Fibroblast of the aortic adventitia (primary cell): ENCODE measurements at regions not wholly inside any gene's neighbourhood (a gene's known extent, or its start where the extent isn't known, plus 50 kb on each side); places are given as distances from the start of the nearest gene placed in this dataset.

ENCODE experiments used
- DNase-seq: peaks from one replicate; pipeline ENCODE4 v3.0.0-alpha.2; 2010; ENCODE audit warnings: low read depth
- H3K4me3 ChIP-seq: 2 replicates; pipeline ENCODE4 v1.5.1; 2011; ENCODE audit warnings: low read depth, mild to moderate bottlenecking, control low read depth, low read length, moderate library complexity
- TF ChIP-seq, protein P1 (sequence below): IDR thresholded peaks from 2 replicates; pipeline ENCODE4 v1.5.1; 2011; ENCODE audit warnings: mild to moderate bottlenecking, low read length, control low read depth, inconsistent platforms; ENCODE audit not compliant: insufficient read depth

DNA sequence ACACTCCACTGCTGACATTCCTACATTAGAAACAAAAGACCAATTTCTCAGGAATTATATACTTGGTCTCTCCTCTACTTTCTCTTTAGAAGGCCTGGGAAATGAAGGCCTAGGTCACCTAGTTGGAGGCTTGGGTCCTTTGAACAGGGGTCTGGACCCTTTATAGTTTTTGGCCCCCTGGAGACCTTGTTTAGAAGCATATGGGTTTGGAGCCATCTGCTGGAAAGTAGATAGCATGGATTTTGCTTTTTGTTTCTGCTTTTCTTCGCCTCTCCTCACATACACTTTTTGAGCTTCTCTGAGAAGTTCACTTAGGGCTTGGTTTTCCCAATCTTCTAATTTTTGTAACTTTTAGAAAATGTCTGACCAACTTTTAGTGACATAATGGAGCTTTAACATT lies 67.1 kb upstream of the CDK20 start:
- peak; percentile 53 for DNase-seq
- H3K4me3 ChIP-seq = no peak overlapping the region
- TF ChIP-seq, protein P1, sequence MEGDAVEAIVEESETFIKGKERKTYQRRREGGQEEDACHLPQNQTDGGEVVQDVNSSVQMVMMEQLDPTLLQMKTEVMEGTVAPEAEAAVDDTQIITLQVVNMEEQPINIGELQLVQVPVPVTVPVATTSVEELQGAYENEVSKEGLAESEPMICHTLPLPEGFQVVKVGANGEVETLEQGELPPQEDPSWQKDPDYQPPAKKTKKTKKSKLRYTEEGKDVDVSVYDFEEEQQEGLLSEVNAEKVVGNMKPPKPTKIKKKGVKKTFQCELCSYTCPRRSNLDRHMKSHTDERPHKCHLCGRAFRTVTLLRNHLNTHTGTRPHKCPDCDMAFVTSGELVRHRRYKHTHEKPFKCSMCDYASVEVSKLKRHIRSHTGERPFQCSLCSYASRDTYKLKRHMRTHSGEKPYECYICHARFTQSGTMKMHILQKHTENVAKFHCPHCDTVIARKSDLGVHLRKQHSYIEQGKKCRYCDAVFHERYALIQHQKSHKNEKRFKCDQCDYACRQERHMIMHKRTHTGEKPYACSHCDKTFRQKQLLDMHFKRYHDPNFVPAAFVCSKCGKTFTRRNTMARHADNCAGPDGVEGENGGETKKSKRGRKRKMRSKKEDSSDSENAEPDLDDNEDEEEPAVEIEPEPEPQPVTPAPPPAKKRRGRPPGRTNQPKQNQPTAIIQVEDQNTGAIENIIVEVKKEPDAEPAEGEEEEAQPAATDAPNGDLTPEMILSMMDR = peak; percentile 71

DNA sequence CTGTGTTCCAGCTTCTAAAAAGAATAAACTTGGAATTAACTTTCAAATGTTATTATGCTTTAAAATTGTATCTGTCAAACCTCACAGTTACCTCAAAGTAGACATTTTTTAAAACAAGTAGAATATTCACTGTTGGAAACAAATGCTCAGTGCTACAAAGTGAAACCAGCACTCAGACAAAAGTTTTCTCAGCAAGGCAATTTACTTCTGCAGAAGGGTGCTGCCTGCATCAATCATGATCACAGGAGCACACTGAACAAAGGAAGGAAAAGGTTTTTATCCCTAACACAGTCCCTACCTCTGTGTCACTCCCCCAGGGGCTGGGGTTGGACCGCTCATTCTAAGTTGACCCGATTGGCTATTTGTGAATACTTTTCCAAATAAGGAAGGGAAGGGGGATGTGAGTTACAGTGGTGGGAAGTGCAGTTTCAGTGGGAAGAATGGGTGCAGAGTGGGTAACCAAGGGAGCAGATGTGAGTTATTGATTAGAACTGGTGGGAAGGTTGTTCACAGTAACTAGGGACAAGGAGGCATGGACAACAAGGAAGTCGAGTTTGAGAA lies 63.0 kb upstream of the CDK20 start:
- TF ChIP-seq, protein P1 = no peak
- no peak overlapping the region for H3K4me3 ChIP-seq
- DNase-seq = no peak

DNA sequence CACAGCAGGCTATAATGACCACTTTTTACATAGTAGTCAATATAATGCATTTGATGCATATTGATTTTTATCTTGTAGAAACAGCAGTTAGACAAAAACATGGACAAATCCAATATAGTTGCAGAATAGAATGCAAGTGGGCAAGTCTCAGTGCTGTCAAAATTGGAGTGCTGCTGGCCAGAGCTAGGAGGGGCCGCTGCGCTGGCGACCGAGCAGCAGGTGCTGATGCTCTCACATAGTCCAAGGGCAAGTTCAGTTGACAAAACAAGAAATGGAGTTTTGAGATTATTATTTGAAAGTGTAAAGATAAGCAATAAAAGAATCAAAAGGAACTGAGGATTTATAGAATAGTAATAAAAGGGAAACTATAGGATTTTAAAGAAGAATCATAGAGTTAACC lies 60.6 kb upstream of the CDK20 start:
- TF ChIP-seq, protein P1 = no peak
- DNase-seq = no peak
- no peak overlapping the region for H3K4me3 ChIP-seq

DNA sequence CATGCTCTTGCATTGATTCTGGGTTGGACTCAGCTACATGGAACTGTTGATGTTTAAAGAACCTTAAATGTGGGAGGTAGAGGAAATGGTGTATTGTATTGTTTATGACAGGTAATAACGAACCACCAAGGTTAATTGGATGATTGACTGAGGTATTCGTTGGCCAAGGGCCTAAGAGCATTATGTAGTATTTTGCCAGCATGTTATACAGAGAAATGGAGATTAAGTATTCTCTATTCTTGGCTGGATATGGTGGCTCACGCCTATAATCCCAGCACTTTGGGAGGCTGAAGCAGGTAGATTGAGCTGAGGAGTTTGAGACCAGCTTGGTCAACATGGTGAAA lies 59.0 kb upstream of the CDK20 start:
- TF ChIP-seq, protein P1 = no peak
- H3K4me3 ChIP-seq = no peak overlapping the region
- no peak for DNase-seq

DNA sequence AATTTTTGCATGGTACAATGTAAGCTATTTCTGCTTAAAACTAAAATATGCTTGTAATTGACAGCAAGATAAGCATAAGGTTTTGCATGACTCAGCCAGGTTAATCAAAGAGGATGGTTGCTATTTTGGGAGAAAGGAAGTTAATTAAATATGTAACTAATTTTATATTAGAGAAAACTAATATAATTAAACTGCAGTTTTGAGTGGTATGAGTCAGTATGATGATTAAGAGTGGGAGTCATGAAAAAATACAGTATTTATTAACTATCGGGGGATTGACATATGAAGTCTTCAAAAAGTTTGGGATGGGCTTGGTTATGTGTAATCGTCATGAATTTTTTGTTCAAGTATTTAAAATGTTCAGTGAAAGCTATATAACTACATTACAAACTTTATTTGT lies 54.0 kb upstream of the CDK20 start:
- DNase-seq = no peak
- TF ChIP-seq, protein P1 = no peak

DNA sequence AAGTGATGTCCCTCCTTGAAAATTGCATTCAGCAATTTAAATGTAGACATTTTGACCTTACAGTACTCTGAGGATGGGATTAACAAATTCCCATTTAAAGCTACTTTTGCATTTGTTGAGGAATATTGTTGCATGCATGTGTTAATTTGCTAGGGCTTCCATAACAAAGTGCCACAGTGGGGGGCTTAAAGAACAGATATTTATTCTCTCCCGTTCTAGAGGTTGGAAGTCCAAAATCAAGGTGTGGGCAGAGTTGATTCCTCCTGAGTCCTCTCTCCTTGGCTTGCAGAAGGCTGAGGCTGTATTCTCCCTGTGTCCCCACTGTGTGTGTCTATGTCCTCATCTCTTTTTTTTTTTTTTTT lies 51.8 kb upstream of the CDK20 start:
- TF ChIP-seq, protein P1 = no peak
- no peak for DNase-seq
- H3K4me3 ChIP-seq = no peak overlapping the region

More for the DNA sequence above, 54.0 kb upstream of the CDK20 start:
- H3K4me3 ChIP-seq = no peak overlapping the region

DNA sequence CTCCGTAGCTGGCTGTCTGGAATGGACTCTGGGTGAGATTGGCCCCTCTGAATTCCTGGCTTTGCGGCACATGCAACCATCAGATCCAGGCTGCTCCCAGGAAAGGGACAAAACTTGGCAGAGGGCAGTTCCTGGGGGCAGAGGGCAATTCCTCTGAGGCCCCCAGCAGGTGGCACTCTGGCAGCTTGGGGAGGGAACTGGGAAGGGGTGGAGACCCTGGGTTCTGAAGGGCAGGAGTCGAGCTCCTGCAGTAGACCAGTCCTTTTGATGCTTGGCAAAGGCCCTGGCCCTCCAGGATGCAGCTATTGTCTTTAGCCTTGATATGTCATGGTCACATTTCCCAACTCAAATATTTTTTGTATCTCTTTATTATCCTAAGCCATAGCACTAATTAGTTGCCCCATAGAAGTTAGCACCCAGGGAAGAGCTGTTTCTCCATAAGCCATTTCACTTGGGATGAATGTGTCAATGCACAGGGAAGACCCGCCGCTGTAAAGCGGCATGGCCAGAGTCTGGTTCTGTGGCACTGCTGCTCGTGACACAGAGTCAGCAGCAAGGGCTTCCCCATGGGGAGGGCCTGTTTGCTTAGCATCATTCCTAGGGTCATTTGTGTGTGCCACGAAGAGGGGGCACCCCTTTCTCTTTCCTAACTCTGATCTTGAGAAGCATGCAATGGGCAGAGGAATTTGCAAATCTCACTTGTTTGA lies 51.2 kb upstream of the CDK20 start:
- H3K4me3 ChIP-seq = no peak overlapping the region
- no peak for DNase-seq
- TF ChIP-seq, protein P1 = no peak
